ENCODE measurements at regions not wholly inside any gene's neighbourhood (a gene's known extent, or its start where the extent isn't known, plus 50 kb on each side); places are given as distances from the start of the nearest gene placed in this dataset.

DNA sequence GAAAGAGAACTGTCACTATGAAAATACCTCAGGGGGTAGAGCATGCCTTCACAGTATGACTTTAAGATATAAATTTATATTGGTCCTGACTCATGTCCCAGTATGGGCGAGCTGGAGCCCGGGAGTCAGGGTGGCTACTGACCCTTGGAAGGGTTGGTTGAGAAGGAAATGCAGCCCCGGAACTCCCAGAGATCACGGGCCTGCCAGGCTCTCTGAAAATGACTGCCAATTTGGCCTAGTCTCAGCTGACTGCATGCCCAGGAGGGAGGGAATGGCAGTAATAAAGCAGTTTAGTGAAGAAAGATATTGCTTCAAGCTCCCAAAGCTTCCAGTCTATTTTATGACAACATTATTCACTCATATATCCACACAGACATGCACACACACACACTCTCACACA, 299.0 kb downstream of the NR2F2 start:
- TF ChIP-seq, protein P1, sequence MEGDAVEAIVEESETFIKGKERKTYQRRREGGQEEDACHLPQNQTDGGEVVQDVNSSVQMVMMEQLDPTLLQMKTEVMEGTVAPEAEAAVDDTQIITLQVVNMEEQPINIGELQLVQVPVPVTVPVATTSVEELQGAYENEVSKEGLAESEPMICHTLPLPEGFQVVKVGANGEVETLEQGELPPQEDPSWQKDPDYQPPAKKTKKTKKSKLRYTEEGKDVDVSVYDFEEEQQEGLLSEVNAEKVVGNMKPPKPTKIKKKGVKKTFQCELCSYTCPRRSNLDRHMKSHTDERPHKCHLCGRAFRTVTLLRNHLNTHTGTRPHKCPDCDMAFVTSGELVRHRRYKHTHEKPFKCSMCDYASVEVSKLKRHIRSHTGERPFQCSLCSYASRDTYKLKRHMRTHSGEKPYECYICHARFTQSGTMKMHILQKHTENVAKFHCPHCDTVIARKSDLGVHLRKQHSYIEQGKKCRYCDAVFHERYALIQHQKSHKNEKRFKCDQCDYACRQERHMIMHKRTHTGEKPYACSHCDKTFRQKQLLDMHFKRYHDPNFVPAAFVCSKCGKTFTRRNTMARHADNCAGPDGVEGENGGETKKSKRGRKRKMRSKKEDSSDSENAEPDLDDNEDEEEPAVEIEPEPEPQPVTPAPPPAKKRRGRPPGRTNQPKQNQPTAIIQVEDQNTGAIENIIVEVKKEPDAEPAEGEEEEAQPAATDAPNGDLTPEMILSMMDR (IDR thresholded peaks at IDR 0.05): no peak
- TF ChIP-seq POLR2A (IDR thresholded peaks at IDR 0.05): no peak

Data from breast epithelium (tissue), 3 donors.